GM18508 (cell line): ENCODE measurements at regions not wholly inside any gene's neighbourhood (a gene's known extent, or its start where the extent isn't known, plus 50 kb on each side); places are given as distances from the start of the nearest gene placed in this dataset.

ENCODE experiments used
- ATAC-seq: cut with Tn5 transposase; IDR thresholded peaks from one replicate; pipeline ENCODE4 v1.9.1; 2021; ENCODE audit warnings: moderate number of reproducible peaks; ENCODE audit not compliant: insufficient read depth, unreplicated experiment

DNA sequence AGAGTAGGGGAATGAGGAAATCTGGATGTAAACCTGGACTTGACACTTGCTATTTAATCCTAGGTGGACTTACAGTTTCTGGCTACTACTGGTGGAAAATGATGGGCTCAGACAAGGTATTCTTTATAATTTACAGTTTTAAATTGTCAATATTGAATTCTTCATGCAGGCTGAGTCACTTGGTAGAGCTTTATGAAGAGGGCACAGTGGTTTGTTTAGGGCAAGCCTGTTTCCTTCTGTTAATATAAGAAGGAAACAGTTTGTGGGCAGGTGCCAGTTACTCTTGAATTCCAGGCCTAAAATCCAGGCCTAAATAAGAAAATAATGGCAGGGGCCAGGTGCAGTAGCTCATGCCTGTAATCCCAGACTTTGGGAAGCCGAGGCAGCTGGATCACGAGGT, 355.8 kb upstream of the RGS6 start:
- no peak for ATAC-seq

- ATAC-seq, result no peak
Observed at GRCh38 chr14:71579331-71579730, 352.9 kb upstream of the RGS6 start.

GRCh38 chr14:71582705-71583104, 349.5 kb upstream of the RGS6 start:
- ATAC-seq, result no peak

GRCh38 chr14:71583194-71583593, 349.0 kb upstream of the RGS6 start:
- ATAC-seq, result no peak

DNA sequence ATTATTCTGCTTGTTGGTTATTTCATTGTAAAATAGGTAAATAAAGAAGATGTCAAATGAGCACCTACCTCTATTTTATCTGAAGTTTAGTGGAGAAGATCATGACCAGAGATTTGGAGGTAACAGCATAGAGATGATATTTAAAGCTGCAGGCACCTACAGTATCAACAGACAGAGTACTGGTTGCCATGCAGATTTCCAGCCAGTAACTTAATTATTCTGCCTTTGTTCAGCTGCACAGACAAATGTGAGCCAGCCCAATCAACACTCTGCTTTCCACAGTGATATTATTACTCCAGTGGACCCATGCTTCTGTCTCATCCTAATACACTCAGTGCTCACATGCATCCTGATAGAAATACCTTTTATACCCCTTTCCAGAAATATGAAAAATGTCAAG, 348.5 kb upstream of the RGS6 start:
- no peak for ATAC-seq

GRCh38 chr14:71585361-71585760, 346.9 kb upstream of the RGS6 start:
- no peak for ATAC-seq

GRCh38 chr14:71586131-71586897, 345.9 kb upstream of the RGS6 start:
- ATAC-seq, result no peak

- ATAC-seq, result no peak
Observed at GRCh38 chr14:71588028-71588427, 344.2 kb upstream of the RGS6 start.

- no peak for ATAC-seq
Observed at GRCh38 chr14:71588576-71589215, 343.5 kb upstream of the RGS6 start.

- ATAC-seq, result no peak
Observed at GRCh38 chr14:71589609-71590008, 342.6 kb upstream of the RGS6 start.

DNA sequence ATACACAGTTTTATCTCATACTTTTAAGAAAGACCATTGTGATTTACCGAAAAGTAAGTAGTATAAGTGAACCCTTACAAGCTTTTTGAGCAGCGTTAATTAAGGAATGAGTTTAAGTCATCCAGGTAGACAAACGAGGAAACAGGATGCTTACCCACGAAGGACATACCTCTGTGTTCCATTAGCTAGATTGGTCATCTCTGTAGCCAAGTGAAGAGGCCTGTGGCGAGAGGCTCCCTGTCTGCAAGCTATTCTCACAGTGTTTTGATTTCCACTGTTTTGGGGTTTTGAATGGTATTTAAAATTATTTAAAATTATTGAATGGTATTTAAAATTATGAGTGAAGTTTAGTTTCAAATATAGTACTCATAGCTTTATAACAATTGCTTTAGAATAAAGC, 342.1 kb upstream of the RGS6 start:
- no peak for ATAC-seq

DNA sequence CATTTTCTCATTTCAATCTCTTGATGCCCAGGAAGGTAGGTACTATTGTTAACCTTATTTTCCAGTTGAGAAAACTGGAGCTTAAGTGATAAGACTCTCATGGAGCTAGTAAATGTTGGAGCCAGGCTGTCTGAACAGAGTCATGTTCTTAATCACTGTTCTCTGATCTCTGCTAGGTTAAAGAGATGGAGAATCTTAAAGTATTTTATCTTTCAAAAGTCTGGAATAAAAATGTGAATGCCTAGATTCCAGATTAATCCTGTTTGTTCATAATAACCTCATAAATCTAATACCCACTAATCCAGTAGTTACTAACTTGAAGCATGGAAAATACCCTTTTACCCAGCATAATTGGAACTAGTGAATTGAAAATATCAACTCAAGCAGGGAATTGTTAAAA, 341.0 kb upstream of the RGS6 start:
- no peak for ATAC-seq

DNA sequence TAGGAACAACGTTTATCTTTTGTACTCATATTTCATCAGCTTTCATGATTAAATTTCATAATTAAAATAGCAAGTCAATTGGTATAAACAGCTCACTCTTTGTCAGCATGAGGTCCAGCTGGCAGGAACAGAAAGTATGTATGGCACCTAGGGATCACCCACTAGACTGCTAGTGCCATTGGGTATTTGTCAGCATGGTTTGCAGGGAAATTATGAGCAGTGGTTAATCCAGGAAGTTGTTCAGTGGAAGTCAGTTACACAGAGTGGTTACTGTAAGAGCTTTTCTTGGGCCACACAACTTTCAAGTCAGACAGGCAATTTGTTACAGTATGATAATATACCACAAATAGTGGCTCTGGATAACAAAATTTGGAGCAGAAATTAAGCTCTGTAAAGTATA, 340.3 kb upstream of the RGS6 start:
- ATAC-seq, result no peak

- no peak for ATAC-seq
Observed at GRCh38 chr14:71592361-71592760, 339.9 kb upstream of the RGS6 start.

DNA sequence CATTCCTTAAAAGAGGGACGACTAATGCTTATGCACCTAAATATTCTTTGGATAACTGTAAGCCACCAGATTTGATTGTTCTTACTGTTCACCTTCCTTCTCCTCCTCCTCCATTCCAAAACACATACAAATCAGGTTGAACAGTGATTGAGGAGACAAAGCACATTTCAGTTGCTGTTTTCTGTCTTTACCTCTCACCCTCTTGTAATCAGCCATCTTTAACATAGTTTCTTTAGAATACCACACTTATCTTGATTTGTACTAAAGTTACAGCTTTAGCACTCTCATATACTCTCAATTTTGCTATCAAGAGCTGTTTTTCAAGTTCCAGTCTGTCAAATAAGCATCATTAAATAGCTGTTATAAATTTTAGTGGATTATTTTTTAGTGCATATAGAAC, 338.3 kb upstream of the RGS6 start:
- ATAC-seq, result no peak

- ATAC-seq, result no peak
Observed at GRCh38 chr14:71594821-71595220, 337.4 kb upstream of the RGS6 start.

- ATAC-seq, result no peak
Observed at GRCh38 chr14:71595441-71595840, 336.8 kb upstream of the RGS6 start.

DNA sequence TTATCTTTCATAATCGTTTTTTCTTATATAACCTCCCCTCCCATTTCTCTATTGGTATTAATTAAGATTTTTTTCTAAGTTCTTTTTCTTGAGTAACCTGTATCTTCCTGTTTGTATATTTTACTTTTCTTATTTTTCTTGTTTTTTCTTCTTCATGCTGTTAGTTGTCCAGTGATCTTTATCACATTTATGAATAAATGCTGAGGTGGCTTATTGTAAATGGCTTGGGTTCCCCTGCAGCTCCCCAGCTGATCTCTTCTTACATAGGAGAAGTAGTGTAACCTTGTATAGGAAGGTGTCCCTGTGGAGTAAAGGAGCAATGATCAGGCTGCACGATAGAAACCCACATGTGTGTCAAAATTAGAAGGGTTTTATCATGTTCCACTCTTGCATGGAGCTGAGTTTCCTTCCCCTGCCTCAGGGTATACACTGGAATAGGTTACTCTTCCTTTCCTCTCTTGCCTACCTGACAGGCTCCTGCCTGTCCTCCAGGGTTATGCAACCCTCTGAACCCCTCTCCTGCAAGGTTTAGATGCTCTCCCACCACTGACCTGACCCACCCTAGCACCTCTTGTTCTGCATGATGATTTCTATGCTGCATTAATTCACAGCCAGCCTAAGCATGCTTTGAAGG, 334.8 kb upstream of the RGS6 start:
- ATAC-seq, result no peak

- peak; percentile 70 for ATAC-seq
Observed at GRCh38 chr14:71597955-71598660, 334.1 kb upstream of the RGS6 start.

- no peak for ATAC-seq
Observed at GRCh38 chr14:71600309-71600708, 331.9 kb upstream of the RGS6 start.

GRCh38 chr14:71602524-71602923, 329.7 kb upstream of the RGS6 start:
- no peak for ATAC-seq
